ENCODE measurements at regions not wholly inside any gene's neighbourhood (a gene's known extent, or its start where the extent isn't known, plus 50 kb on each side); places are given as distances from the start of the nearest gene placed in this dataset.
A peak's percentile ranks its signal among the peaks of the same experiment; 100 is the strongest.

DNA sequence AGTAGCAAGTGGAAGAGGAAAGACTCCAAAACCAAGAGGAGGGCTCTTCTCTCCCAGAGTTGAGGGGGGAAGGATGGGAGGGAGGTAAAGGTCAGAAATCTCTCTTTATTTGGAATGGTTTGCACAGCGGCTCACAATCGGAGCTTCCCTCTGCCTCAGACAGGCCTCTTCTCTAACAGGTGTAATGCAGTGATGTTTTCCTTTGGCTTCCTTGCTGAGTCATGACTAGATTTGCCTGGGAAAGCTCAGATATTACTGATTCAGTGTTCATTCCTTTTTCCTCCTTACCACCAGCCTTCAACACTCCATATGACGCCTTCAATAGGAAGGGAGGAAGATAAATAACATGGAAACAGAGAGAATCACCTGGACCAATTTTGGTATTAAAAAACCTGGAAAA lies 136.6 kb downstream of the RNF152 start:
- DNase-seq, result no peak

DNA sequence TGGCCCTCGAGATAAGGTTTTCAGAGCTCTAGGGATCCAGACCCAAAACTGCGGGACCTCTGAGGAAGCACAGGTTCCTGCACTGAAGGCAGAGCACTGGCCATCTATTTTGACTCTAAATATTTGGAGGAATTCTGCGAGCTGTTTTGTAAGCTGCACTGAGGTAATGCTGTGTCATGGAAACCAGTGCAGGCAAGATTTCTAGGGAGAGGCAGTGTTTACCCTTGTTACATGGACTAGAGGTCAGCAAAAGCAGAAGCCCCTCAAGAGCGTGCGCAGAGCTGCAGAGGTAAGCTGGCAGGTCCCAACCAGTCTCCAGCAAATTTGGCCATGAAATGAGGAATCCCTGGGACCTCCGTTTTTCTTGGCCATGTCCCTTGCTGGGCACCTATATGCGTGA lies 137.3 kb downstream of the RNF152 start:
- no peak for DNase-seq

DNA sequence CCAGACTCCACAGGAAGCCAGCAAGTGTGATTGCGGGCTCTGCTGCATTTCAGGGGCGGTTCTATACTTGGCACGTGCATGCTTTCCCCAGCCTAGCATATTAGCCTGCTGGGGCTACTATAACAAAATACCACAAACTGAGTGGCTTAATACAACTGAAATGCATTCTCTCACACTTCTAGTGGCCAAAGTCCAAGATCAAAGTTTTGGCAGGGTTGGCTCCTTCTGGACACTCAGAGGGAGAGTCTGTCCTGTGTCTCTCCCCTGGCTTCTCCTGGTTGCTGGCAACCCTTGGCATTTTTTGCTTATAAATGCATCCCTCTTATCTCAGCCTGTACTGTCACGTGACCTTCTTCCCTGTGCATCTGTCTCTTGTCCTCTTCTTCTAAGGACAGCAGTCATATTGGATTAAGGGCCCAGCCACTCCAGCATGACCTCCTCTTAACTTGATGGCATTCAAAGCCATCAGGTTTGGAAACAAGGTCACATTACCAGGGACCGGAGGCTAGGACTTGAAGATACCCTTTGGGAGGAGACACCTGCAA lies 138.7 kb downstream of the RNF152 start:
- DNase-seq, result no peak

DNA sequence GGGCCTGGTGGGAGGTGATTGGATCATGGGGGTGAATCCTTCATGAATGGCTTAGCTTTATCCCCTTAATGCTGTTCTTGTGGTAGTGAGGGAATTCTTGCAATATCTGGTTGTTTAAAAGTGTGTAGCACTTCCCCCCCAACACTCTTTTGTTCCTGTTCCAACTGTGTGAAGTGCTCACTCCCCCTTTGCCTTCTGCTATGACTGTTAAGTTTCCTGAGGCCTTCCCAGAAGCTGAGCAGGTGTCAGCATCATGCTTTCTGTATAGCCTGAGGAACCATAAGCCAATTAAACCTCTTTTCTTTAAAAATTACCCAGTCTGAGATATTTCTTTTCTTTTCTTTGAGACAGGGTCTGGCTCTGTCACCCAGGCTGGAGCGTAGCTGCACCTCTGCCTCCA lies 139.4 kb downstream of the RNF152 start:
- no peak for DNase-seq

DNA sequence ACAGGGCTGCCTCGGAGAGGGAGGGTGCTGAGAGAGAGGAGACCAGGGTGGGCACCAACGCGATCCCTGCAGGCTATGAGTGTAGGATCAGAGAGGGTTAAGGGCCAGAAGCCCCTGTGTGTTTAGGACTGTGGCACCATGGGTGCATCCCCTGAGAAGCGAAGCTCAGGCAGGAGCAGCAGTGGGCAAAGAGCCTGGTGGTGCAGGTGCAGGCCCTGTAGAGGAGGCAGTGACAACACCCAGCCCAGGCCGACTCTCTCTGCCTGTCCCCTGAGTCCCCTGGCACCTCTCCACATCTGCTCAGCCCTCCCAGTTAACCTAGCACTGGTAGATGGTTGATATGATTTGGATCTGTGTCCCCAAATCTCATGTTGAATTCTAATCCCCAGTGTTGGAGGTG lies 139.8 kb downstream of the RNF152 start:
- DNase-seq, result peak; percentile 53

DNA sequence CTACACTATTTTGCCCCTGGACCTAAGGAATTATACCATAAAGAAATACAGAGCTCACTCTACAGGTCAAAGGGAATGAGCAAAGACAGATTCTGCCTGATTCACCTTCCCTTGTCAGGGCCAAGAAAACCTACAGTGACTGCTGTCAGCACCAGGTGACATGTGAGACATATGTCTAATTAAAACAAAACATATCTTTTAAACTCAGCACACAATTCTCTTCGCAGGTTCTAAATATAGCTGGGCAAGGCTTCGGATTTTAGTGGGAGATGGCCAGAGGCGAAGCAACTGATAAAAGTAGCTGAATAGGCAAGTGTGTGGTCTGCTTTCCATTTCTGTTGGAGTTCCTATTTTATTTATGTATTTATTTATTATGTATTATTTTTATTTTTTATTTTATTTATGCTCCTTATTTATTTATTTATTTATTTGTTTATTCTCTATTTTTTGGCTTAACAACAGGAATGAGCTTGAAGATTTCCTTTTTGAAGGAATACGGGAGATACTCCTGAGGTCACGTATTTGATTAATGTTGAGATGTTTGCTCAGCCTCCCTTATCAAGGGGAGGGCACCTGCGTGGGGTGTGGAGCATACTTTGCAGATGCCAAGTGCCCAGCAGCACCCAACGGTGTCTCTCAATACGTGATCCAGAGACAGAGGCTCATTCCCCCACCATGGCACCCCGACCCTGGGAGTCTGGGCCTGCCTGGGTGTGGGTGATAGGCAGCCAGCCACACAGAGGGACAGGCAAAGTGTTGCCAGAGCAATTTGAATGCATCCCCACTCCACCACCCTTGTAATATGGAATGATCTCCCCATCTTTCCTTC lies 141.8 kb downstream of the RNF152 start:
- no peak for DNase-seq

DNA sequence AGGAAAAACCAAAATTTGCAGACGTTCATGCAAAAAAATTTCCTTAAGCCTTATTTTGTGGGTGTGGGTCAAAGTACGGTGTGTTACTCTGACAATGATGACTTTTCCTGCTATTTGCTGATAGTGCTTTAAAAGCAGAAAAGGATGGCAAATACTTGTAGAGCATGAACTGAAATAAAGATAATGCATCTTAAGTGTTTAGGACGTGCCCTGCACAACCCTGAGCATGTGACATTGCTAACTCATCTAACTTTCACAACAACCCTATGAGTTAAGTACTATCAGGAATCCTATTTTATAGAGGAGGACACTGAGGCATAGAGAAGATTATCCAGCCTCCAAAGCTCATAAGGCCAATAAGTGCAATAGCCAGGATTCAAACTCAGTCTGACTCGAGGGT lies 143.3 kb downstream of the RNF152 start:
- no peak for DNase-seq

DNA sequence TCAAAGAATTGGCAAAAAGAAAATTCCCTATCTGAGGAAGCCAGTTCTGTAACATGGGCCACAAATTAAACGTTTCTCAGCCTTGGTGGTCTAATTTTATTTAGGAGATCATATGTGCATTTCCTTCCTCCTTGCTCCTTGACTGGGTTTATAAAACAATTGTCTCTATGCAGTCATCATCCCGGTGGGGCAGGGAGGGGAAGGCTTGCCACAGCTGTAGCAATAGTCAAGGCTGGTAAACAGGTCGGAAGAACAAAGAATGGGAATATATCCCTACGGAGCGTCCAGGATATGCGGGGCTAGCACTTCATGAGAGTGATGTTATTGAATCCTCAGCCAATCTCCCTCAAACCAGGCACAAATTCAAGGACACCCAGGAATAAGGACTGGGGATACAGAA lies 143.8 kb downstream of the RNF152 start:
- no peak for DNase-seq

DNA sequence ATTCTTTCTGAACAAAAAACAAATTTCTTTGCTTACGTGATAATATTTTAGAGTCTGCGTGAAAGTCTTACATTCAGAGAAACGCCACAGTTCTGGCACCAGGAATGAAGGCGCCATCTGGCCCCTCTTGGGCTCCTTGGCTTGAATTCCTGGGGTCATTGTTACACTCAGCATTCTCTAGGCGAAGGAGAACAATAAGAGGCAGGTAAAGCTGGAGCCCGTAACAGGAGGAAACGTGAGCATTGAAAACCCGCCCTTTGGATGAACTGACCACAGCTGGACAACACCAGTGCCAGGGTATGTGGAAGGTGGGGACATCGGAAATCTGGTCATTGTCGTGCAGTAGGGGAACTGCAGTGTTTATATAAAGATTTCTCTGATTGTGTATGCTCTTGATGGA lies 144.8 kb downstream of the RNF152 start:
- DNase-seq, result no peak

DNA sequence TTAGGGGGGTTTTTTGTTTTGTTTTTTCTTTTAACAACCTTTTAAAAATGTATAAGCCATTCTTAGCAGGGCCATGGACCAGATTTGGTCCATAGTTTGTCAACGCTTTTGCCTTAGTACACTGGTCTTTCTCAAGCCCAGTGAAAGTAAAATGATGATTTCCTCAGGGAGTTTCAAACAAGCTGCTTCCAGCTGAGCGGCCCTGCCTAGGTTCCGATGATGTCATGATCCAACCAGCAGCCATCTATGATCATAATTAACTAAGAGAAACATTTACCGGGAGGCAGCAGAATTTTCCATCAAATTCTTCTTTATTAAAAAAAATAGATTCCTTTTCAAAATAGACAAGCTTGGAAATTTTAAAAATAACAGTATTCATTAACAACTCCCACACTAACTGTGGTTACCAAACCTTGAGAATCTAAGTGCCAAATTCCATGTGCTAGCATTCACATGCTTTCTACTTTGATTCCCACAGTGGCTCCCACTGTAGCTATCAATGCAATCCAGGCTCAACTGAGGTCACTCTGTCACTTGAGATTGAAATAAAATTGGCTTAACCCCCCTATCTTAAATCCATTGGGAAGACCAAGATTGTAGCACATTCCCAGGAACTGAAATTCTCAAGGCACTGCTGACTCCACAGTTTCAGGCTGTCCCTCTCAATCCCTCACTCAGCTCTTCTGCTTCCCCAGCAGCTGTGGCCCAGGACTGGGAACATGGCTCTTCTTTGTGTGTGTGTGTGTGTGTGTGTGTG lies 148.9 kb downstream of the RNF152 start:
- no peak for DNase-seq

DNA sequence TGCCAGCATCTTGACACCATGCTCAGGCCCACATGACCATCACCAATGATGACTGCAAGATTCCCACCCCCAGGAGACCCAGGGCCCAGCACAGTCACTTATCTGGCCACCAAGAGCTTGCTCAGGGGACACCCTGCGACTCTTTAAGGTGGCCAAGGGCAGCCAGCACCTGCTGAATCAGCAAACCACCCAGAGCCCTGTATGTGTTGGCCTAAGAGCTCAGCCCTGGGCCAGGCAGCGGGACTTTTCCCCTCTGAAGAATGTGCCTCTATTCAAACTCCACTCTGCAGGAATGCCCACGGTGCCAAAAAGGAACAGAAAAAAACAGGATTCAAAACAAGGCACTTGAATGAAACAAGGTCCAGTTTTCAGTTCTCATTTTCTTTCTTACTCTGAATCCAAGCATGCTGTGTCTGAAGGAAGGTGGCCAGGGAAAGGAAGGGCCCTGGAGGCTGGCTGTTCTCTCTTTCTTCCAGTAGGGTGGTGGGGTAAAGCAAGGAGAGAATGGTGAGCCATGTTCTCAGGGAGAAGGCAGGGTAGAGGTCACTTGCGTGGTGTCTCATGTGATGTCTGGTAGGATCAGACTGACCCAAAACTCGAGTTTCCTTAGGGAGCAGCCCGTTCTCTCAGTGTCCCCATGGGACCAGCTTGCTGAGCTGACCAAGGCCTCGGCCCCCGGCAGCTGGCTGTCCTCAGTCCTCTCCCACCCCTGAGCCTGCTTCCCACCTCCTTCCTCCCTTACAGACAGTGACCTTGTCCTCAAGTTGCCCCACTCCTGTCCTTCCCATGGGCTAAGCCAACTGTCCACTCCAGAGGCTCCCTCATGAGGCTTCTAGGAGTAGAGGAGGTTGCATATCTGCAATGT lies 150.0 kb downstream of the RNF152 start:
- DNase-seq, result no peak

DNA sequence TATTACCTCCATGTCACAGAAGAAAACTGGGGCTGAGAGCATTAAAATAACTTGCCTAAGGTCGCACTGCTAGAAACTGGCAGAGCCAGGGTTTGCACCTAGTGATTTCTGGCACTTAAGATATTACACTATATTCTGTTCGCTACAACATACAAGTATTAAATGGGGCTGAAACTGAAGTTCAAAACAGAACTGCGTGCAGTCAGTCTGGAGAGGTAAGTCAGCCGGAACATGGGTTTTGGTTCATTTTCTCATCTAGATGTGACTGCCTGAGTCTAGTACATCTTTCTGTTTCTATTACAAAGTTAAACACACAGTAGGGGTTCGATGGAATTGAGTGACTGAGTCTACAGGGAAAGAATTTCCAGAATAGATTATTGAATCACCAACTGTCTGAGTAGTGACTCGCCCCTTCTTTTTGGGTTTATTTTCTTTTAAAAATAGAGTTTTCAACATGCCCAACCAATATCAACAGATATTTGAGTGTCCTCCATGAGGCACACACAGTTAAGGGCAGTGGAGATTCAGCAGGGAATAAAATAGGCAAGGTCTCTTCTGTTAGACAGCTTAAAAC lies 150.8 kb downstream of the RNF152 start:
- no peak for DNase-seq

DNA sequence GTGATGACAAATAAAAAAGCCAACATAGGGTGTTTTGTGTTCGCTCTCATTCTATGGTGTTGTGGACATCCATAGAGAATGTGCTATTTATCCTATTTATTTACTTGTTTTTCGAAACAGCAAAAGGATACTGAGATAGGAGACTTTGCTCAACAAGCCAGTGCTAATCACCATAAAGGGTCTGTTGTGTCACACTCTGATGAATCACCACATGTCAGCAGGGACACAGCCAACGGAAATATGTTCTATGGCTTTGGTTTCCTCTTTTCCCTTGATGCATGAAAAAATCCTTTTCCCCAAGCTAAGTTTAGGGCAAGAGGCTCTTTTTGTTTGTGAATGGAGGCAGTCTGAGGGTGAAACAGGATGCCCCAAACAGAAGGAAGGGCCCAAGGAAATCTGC lies 154.3 kb downstream of the RNF152 start:
- no peak for DNase-seq

DNA sequence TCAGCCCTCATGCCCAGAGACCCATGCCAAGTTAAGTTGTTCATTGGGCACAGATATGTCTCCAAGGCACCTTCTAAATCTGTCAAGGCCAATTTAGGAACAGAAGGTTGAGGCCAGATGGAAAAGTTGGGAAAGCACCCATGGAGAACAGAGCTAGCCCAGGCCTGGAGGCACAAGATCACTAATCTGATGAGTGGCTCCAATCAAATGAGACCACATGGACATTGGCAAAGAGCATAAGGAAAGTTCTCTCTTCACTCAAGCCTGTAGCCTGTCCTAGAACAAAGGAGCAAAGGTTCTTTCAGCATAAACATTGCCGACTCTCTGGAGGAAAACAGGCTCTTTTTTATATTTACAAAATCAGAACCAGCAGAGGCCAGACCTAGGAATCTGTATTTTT lies 154.8 kb downstream of the RNF152 start:
- no peak for DNase-seq

DNA sequence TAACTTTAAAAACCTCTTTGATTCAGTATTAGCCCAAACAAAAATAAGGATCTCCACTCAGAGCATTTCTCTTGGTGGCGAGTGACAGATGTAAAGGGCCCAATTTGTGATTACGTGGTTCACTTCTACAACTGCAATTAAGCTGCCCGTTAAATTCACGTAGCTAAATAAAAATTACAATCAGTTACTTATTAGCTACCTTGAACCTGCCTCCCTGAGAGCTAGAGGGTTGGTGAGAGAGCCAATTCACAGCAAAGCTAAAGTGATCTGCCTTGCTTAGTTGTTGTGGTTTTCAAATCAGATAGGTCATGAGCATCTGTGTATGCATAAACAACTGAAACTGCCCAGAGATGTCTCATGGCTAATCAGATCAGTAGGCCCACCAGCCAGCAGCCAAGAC lies 156.7 kb downstream of the RNF152 start:
- no peak for DNase-seq

DNA sequence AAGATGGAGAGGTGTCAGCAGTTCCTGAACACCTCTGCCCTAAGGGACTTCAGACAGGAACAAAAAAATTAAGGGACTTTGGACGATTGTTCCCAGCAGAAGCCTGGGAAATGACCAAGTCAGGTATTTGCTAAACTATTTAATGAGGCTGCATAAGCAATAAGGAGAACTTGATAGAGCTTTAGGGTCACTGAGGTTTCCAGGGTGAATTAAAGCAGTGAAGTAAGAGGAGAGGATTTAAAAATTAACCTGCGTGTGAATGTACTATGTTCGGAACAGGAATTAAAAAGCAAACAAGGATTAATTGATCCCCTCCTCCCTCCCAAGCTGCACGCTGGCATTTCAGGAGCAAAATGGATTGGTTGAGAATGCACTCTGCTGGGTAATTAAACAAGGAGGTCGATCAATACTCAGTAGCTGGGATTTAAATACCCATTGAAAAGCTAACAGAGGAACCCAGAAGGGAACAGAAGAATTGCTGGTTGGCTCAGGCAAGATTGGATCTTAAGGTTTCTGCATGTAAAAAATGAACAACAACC lies 157.2 kb downstream of the RNF152 start:
- DNase-seq, result no peak

DNA sequence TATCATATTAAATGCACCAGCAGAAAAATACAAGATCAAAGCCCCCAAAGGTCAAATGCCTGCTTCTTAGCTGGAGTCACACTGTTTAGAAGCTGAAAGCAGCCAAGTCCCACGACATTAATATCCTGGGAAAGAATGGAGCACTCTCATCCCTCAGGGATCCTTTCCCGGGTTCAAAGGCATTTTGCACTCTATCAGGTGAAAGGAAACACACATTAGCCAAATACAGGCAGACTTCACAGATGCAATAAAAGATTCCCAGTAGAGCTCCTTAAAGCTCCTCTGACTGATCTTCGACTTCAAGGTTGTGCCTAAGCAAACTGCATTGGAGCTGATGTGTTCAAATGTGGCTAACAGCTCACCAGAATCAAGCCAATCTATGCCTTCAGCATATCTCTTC lies 158.4 kb downstream of the RNF152 start:
- DNase-seq, result no peak

DNA sequence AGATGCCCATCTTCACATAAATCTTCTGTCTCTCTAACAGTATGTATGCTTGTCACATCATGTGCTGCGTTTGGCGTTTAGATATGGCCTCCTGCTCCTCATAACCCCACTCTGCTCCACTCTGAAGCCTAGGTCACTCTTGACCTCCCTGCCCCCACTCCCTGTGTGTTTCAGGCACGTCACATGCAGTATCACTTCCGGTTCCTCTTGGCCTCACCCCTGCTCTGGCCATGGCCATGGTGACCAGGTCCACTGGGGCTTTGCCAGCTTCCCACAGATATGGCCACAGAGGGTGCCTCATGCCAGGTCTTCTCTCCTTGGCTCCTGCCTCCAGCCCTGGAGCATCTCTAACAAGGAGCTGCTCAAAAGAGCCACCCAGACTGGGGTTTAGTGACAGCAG lies 160.0 kb downstream of the RNF152 start:
- DNase-seq, result no peak

DNA sequence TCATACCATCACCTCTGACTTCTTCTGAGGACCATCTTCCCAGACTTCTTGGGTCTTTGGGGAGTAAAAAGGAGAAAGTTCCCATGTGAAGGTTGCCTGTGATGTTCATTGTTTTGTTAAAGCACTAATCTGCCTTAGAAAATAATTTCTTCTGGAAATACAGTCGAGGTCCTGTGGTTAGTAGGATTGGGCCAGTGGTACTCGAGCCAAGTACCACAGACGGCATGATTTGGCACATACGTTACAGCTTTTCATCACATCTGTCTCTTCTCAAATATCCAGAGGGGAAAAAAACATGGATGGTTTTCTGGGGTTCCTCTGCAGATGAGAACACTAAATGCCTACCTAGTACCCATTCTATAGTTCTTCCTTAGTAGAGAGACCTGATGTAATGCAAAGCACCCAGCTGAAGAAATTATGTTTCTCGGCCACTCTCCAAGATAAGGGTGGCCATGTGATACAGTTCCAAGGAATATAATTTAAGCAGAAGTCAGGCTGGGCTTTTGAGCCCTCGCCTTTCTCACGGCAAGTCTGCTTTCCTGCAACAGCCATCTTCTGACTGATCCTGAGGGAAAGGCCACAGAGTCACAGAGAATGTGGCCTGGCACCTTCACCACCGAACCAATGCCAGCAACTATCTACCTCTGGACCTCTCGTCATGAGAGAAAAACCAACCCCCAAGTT lies 161.0 kb downstream of the RNF152 start:
- peak; percentile 22 for DNase-seq

DNA sequence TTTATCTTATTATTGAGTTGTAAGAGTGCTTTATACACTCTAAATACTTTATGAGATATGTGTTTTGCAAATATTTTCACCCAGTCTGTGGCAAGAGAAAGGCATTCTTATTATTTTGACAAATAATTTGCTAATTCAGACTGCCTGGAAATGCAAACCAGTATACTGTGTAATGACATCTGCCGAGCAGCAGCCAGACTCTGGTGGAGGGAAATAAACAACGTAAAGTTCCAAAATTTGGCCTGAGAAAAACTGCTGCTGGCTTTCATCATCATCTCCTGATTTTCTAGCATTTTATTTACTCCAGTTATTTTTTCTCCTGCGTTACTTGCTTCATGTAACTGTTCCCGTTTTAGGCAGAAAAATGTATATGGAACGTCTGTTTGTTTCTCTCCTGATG lies 161.6 kb downstream of the RNF152 start:
- DNase-seq, result peak; percentile 9

DNA sequence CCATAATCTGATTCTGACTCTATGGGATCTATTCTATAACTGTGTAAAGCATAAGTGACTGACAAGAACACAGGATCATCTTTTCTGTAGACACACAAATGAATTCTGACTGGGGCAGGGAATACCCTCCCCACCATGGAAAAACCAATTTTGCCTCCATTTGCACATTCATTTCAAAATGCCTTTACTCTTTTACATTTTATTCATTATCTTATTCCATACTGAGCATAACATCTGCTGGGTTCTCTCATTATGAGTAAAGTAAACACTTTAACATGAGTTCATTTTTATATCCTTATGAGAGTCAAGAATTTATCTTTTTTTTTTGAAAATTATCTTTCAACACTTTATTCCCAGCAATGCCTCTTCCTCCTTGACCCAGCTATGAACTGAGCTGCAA lies 163.5 kb downstream of the RNF152 start:
- DNase-seq, result no peak

Data from NCI-H1694 treated with DMSO at 0.1 percent for 48 hours (cell line).